MM.1S (cell line): ENCODE measurements at regions not wholly inside any gene's neighbourhood (a gene's known extent, or its start where the extent isn't known, plus 50 kb on each side); places are given as distances from the start of the nearest gene placed in this dataset.

ENCODE experiments used
- EZH2 ChIP-seq: fragments of 300-600 bp; sonication (generic); optimal IDR thresholded peaks from 2 replicates; pipeline ENCODE3; 2017; ENCODE audit warnings: low read depth, mild to moderate bottlenecking, antibody characterized with exemption, low read length, mixed read lengths
- EZH2phosphoT487 ChIP-seq: fragments of 300-600 bp; sonication (generic); IDR thresholded peaks from 2 replicates; pipeline ENCODE4 v1.6.1; 2018; ENCODE audit warnings: antibody characterized with exemption, low read length
- TF ChIP-seq, protein P1 (sequence below): fragments of 300-600 bp; sonication (generic); IDR thresholded peaks from 2 replicates; pipeline ENCODE4 v1.5.1; 2016; ENCODE audit warnings: antibody characterized with exemption, low read length, mixed read lengths

DNA sequence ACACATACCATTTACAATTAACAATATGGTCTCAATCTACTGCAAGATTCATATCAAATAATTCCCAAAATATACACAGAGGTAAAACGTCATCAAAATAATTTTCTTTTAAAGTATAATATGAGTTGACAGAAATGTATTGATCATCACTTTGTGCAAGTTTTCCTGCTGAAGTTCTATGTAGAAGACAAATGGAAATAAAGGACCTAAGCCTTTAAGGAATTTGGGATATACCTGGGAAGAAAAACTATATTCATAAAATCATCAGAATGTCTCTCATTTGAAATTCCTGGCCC lies 61.1 kb upstream of the DAAM1 start:
- TF ChIP-seq, protein P1, sequence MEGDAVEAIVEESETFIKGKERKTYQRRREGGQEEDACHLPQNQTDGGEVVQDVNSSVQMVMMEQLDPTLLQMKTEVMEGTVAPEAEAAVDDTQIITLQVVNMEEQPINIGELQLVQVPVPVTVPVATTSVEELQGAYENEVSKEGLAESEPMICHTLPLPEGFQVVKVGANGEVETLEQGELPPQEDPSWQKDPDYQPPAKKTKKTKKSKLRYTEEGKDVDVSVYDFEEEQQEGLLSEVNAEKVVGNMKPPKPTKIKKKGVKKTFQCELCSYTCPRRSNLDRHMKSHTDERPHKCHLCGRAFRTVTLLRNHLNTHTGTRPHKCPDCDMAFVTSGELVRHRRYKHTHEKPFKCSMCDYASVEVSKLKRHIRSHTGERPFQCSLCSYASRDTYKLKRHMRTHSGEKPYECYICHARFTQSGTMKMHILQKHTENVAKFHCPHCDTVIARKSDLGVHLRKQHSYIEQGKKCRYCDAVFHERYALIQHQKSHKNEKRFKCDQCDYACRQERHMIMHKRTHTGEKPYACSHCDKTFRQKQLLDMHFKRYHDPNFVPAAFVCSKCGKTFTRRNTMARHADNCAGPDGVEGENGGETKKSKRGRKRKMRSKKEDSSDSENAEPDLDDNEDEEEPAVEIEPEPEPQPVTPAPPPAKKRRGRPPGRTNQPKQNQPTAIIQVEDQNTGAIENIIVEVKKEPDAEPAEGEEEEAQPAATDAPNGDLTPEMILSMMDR, result no peak
- TF ChIP-seq EZH2 (no peak), EZH2phosphoT487 (no peak)
